K562 (cell line): ENCODE measurements at regions not wholly inside any gene's neighbourhood (a gene's known extent, or its start where the extent isn't known, plus 50 kb on each side); places are given as distances from the start of the nearest gene placed in this dataset.

Experiments used
- BRCA1 ChIP-seq, 2 experiments: fragments of 450-650 bp in 1 of 2; sonication (generic) in 1 of 2; formaldehyde crosslinking in 1 of 2; IDR thresholded peaks; 2 replicates each; pipeline versions ENCODE4 v1.5.0 to v1.6.1; 2017 to 2020; ENCODE audit warnings: mild to moderate bottlenecking in 1 of 2, missing genetic modification reagents in 1 of 2
- KDM1A ChIP-seq, 2 experiments: fragments of 450-650 bp; IDR thresholded peaks; 2 replicates each; pipeline ENCODE4 v1.6.1; 2016; ENCODE audit warnings: mild to moderate bottlenecking in 2 of 2
- PPARD ChIP-seq: fragments of 250-450 bp; sonication (Bioruptor Pico); IDR thresholded peaks from 2 replicates; pipeline ENCODE4 v1.8.0; 2022; ENCODE audit warnings: inconsistent platforms, mild to moderate bottlenecking, moderate library complexity
- STAT5B ChIP-seq: fragments of 250-450 bp; sonication (Bioruptor Pico); IDR thresholded peaks from 2 replicates; pipeline ENCODE4 v1.8.0; 2021; ENCODE audit warnings: mild to moderate bottlenecking, inconsistent platforms
- ZSCAN32 ChIP-seq: fragments of 450-650 bp; formaldehyde crosslinking; IDR thresholded peaks from 2 replicates; pipeline ENCODE4 v1.4.0; 2020; ENCODE audit warnings: mild to moderate bottlenecking, moderate library complexity
- TF ChIP-seq, protein P1 (sequence below), 3 experiments: IDR thresholded peaks in 2 of 3; conservative IDR thresholded peaks in 1 of 3; 2 replicates each; pipeline ENCODE4 v1.5.1; 2011 to 2012; ENCODE audit warnings: low read length in 3 of 3, mild to moderate bottlenecking in 3 of 3, control low read depth in 2 of 3, improper control_type of control experiment in 1 of 3, inconsistent platforms in 1 of 3, low read depth in 1 of 3, mixed read lengths in 1 of 3, moderate library complexity in 1 of 3; ENCODE audit not compliant: insufficient read depth in 2 of 3

DNA sequence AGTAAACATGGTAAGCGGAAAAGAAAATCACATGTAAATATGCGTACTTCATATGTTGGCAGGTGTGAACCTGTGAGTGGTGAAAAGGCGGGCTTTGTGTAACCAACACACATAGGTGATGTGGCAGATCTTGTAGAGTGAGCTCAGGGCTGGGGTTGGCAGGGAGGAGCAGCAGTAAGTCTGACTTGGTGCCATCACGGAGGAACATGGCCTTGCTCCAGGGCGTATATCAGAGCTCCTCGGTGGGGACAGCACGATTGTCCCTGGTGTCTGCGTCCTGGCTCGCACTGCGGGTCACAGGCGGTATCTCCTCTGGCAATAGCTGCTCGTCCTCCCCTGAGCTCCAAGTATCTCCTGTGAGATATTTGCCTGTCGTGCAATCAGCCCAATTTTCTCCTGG, 733.6 kb downstream of the TRIML1 start:
- TF ChIP-seq PPARD (CRISPR knock-in tag) (no peak), STAT5B (CRISPR knock-in tag) (no peak), KDM1A (IDR thresholded peaks at IDR 0.05) (no peak), BRCA1 (IDR thresholded peaks at IDR 0.05) (no peak), BRCA1 (CRISPR knock-in tag; IDR thresholded peaks at IDR 0.05) (no peak), ZSCAN32 (CRISPR knock-in tag) (no peak)
- TF ChIP-seq, protein P1, sequence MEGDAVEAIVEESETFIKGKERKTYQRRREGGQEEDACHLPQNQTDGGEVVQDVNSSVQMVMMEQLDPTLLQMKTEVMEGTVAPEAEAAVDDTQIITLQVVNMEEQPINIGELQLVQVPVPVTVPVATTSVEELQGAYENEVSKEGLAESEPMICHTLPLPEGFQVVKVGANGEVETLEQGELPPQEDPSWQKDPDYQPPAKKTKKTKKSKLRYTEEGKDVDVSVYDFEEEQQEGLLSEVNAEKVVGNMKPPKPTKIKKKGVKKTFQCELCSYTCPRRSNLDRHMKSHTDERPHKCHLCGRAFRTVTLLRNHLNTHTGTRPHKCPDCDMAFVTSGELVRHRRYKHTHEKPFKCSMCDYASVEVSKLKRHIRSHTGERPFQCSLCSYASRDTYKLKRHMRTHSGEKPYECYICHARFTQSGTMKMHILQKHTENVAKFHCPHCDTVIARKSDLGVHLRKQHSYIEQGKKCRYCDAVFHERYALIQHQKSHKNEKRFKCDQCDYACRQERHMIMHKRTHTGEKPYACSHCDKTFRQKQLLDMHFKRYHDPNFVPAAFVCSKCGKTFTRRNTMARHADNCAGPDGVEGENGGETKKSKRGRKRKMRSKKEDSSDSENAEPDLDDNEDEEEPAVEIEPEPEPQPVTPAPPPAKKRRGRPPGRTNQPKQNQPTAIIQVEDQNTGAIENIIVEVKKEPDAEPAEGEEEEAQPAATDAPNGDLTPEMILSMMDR (IDR thresholded peaks at IDR 0.05 in 2 of 3, conservative IDR thresholded peaks at IDR 0.05 in 1 of 3; ENCODE audit: insufficient read depth in 2 of 3, low read depth in 1 of 3, low read length in 3 of 3), result no peak
